GM12878 (cell line): ENCODE measurements at regions not wholly inside any gene's neighbourhood (a gene's known extent, or its start where the extent isn't known, plus 50 kb on each side); places are given as distances from the start of the nearest gene placed in this dataset.

Experiments used
- ATAC-seq: fragments of 200-7000 bp; cut with Tn5 transposase; 3 replicates; pipeline ENCODE4 v1.9.1; 2020; ENCODE audit warnings: mild to moderate bottlenecking, moderate library complexity
- BruUV-seq: library from RNA; stranded (reverse); fragments of 400-500 nt; replicated peaks from 2 replicates; lab custom pipeline; 2021; lab: Mats Ljungman, UMichigan
- CTCF ChIA-PET: fragments of 300-600 bp; sonication (Branson Sonifier 250); formaldehyde crosslinking; extraction: SDS; loops from one replicate; lab custom pipeline; 2021; ENCODE audit warnings: inconsistent platforms; lab: Yijun Ruan, JAX
- POLR2A ChIA-PET: fragments of 350-600 bp; formaldehyde crosslinking; extraction: SDS; loops from one replicate; lab custom pipeline; 2021; ENCODE audit warnings: inconsistent platforms; lab: Charles Lee
- RAD21 ChIA-PET: fragments of 300-600 bp; sonication (Branson Sonifier 250); formaldehyde crosslinking; loops from one replicate; lab custom pipeline; 2023; ENCODE audit warnings: antibody characterized with exemption; ENCODE audit not compliant: unreplicated experiment; lab: Charles Lee
- SMC1A ChIA-PET: fragments of 300-600 bp; sonication (Branson Sonifier 250); formaldehyde crosslinking; loops from one replicate; lab custom pipeline; 2023; ENCODE audit not compliant: unreplicated experiment, uncharacterized antibody; lab: Charles Lee
- DNase-seq: peaks from one replicate; pipeline ENCODE4 v3.0.0-alpha.2; 2011; ENCODE audit warnings: low read depth, low spot score
- FAIRE-seq: peaks from 3 replicates; lab custom pipeline; 2011; peaks lifted over from hg19 to GRCh38; lab: Jason Lieb, UNC
- H2AFZ ChIP-seq: 2 replicates; pipeline ENCODE4 v1.6.0; 2011; ENCODE audit warnings: low read depth, low read length, control low read depth; ENCODE audit not compliant: control insufficient read depth
- H3K27ac ChIP-seq: 2 replicates; pipeline ENCODE4 v1.5.1; 2011; ENCODE audit warnings: control low read depth; ENCODE audit not compliant: control insufficient read depth, insufficient read depth
- H3K27me3 ChIP-seq, 2 experiments: replicated peaks in 1 of 2; 2 replicates each; pipeline versions ENCODE4 v1.6.0 to v1.6.1; 2011; ENCODE audit warnings: low read length in 1 of 2; ENCODE audit not compliant: control insufficient read depth in 2 of 2, insufficient read depth in 2 of 2
- H3K36me3 ChIP-seq, 2 experiments: 2 replicates each; pipeline ENCODE4 v1.5.1; 2011; ENCODE audit warnings: low read length in 1 of 2; ENCODE audit not compliant: control insufficient read depth in 2 of 2, insufficient read depth in 2 of 2
- H3K4me1 ChIP-seq: 2 replicates; pipeline ENCODE4 v1.6.1; 2011; ENCODE audit warnings: mild to moderate bottlenecking, low read length, moderate library complexity, mixed read lengths; ENCODE audit not compliant: control insufficient read depth, insufficient read depth
- H3K4me2 ChIP-seq: 2 replicates; pipeline ENCODE4 v1.6.0; 2011; ENCODE audit warnings: control low read depth; ENCODE audit not compliant: control insufficient read depth, insufficient read depth
- H3K4me3 ChIP-seq: fragments of 200-600 bp; sonication (generic); 2 replicates; pipeline ENCODE4 v1.5.1; 2016
- H3K79me2 ChIP-seq: 2 replicates; pipeline ENCODE4 v1.6.0; 2011; ENCODE audit warnings: low read length; ENCODE audit not compliant: control insufficient read depth, insufficient read depth
- H3K9ac ChIP-seq: 2 replicates; pipeline ENCODE4 v1.8.0; 2011; ENCODE audit warnings: low read length, control low read depth, mixed read lengths; ENCODE audit not compliant: control insufficient read depth, insufficient read depth
- H3K9me3 ChIP-seq: replicated peaks from 3 replicates; pipeline ENCODE4 v1.5.1; 2011; ENCODE audit warnings: mild to moderate bottlenecking, low read length; ENCODE audit not compliant: control insufficient read depth, insufficient read depth
- H4K20me1 ChIP-seq: 2 replicates; pipeline ENCODE4 v1.6.0; 2011; ENCODE audit not compliant: control insufficient read depth, insufficient read depth
- BCL11A ChIP-seq: IDR thresholded peaks from 2 replicates; pipeline ENCODE4 v1.6.1; 2011; ENCODE audit warnings: low read depth, low read length
- BCL3 ChIP-seq: IDR thresholded peaks from 2 replicates; pipeline ENCODE4 v1.6.1; 2011; ENCODE audit warnings: borderline replicate concordance, low read depth, mild to moderate bottlenecking, moderate library complexity, low read length; ENCODE audit not compliant: insufficient read depth, poor library complexity, severe bottlenecking
- BHLHE40 ChIP-seq, 2 experiments: fragments of 450-650 bp in 1 of 2; IDR thresholded peaks; 2 replicates each; pipeline ENCODE4 v1.6.1; 2011 to 2017; ENCODE audit warnings: low read depth in 2 of 2, borderline replicate concordance in 1 of 2, improper control_type of control experiment in 1 of 2, low read length in 1 of 2, mild to moderate bottlenecking in 1 of 2
- EZH2 ChIP-seq: IDR thresholded peaks from 2 replicates; pipeline ENCODE4 v1.6.1; 2012; ENCODE audit warnings: low read depth, mild to moderate bottlenecking, control low read depth, inconsistent platforms, low read length, borderline replicate concordance; ENCODE audit not compliant: control insufficient read depth
- KAT2A ChIP-seq: conservative IDR thresholded peaks from 2 replicates; pipeline ENCODE4 v1.6.1; 2011; ENCODE audit warnings: low read depth, low read length; ENCODE audit not compliant: control insufficient read depth
- LARP7 ChIP-seq: fragments of 450-650 bp; IDR thresholded peaks from 2 replicates; pipeline ENCODE4 v1.6.1; 2017; ENCODE audit warnings: mild to moderate bottlenecking
- MEF2A ChIP-seq: IDR thresholded peaks from 2 replicates; pipeline ENCODE4 v1.6.1; 2011; ENCODE audit warnings: low read depth, mild to moderate bottlenecking, low read length, moderate library complexity; ENCODE audit not compliant: insufficient read depth
- NR2C1 ChIP-seq: fragments of 450-650 bp; IDR thresholded peaks from 2 replicates; pipeline ENCODE4 v1.6.1; 2017; ENCODE audit warnings: antibody characterized with exemption, mild to moderate bottlenecking, moderate library complexity
- POLR2AphosphoS2 ChIP-seq: IDR thresholded peaks from 2 replicates; pipeline ENCODE4 v1.6.1; 2011; ENCODE audit warnings: low read depth, mild to moderate bottlenecking, low read length, improper control_type of control experiment, moderate library complexity
- SIN3A ChIP-seq: IDR thresholded peaks from 2 replicates; pipeline ENCODE4 v1.6.1; 2012; ENCODE audit warnings: low read depth, low read length, improper control_type of control experiment
- SKIL ChIP-seq: fragments of 450-650 bp; IDR thresholded peaks from 2 replicates; pipeline ENCODE4 v1.6.1; 2017; ENCODE audit warnings: mild to moderate bottlenecking, low read depth, inconsistent platforms; ENCODE audit not compliant: poor library complexity, severe bottlenecking
- SREBF2 ChIP-seq: IDR thresholded peaks from 2 replicates; pipeline ENCODE4 v1.6.1; 2012; ENCODE audit warnings: mild to moderate bottlenecking, low read length
- STAT1 ChIP-seq: fragments of 450-650 bp; conservative IDR thresholded peaks from 2 replicates; pipeline ENCODE4 v1.6.1; 2014; ENCODE audit warnings: antibody characterized with exemption, mild to moderate bottlenecking
- STAT3 ChIP-seq: IDR thresholded peaks from 2 replicates; pipeline ENCODE4 v1.6.1; 2011; ENCODE audit warnings: low read depth, low read length, improper control_type of control experiment
- ZNF622 ChIP-seq: fragments of 450-650 bp; IDR thresholded peaks from 2 replicates; pipeline ENCODE4 v1.6.1; 2017; ENCODE audit warnings: mild to moderate bottlenecking, inconsistent platforms
- WGBS: methylation state at CpG from one replicate; pipeline ENCODE4 v1.1.6; 2016; ENCODE audit warnings: low lambda C conversion rate; ENCODE audit not compliant: insufficient replicate concordance, insufficient coverage; ENCODE audit errors: missing lambda C conversion rate; 5-methylcytosine and 5-hydroxymethylcytosine counted together
- in situ Hi-C: fragments of 300-500 bp; cut with MboI; formaldehyde crosslinking; loops from 9 replicates; pipeline ENCODE4 v1.14.3; 2018; ENCODE audit warnings: mixed read lengths
- intact Hi-C: fragments of 100-400 bp; cut with micrococcal nuclease; formaldehyde crosslinking; loops from one replicate; pipeline ENCODE4 v1.14.2; 2022; ENCODE audit not compliant: unreplicated experiment
- TF ChIP-seq, protein P1 (sequence below): IDR thresholded peaks from 2 replicates; pipeline ENCODE4 v1.6.1; 2012; ENCODE audit warnings: mild to moderate bottlenecking, low read depth, low read length

DNA sequence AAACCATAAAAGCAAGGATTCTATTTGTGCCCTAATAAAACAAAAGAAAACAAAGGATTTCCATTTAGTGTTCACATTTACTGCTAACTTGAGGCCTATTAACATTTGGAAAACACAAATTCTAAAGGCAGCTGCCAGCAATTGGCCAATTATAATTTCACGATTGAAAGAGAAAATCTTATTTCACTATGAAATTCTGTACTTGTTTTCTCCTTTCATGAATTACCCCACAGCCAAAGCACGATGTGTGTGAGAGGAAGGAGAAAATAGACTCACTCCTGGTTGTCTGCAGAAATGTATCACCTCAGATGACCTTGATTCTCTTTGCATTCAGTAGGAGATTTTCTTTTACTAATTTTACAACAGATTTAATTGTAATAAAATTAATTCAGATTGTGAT lies 242.8 kb upstream of the GBE1 start:
- intact Hi-C loops (no loop called here), in situ Hi-C loops (no loop called here)
- SMC1A ChIA-PET: interaction anchor here (0.7 kb wide), 1 partner anchor 82 kb away, joined by 3 read pairs; no protein-coding TSS in a partner anchor
- RAD21 ChIA-PET: no interaction called here
- H2AFZ ChIP-seq: no peak overlapping the region
- no peak for DNase-seq
- POLR2A ChIA-PET: no interaction called here
- H3K4me2 ChIP-seq: no peak overlapping the region
- H3K4me3 ChIP-seq: no peak overlapping the region
- H4K20me1 ChIP-seq: no peaks in the 10 kb centered on the region
- H3K79me2 ChIP-seq: no peaks in the 10 kb centered on the region
- WGBS: 32% methylated on average over 2 of the region's 2 CpGs
- ATAC-seq: no peak
- no peak overlapping the region for H3K9ac ChIP-seq
- no TSS peak for BruUV-seq
- H3K27me3 ChIP-seq: no peaks in the 10 kb centered on the region
- H3K27ac ChIP-seq: no peak overlapping the region
- H3K36me3 ChIP-seq: no peaks in the 10 kb centered on the region
- CTCF ChIA-PET: no interaction called here
- no peaks in the 10 kb centered on the region; the same call in 2 of the 3 replicates for H3K9me3 ChIP-seq
- FAIRE-seq: no peak
- no peaks in the 10 kb centered on the region for H3K4me1 ChIP-seq
- TF ChIP-seq SKIL (no peak), POLR2AphosphoS2 (no peak), MEF2A (no peak), EZH2 (no peak), STAT3 (no peak), BHLHE40 (IDR thresholded peaks at IDR 0.05; ENCODE audit: borderline replicate concordance in 1 of 2, low read depth in 2 of 2, low read length in 1 of 2) (no peak), BCL11A (no peak), SREBF2 (no peak), ZNF622 (no peak), STAT1 (no peak), NR2C1 (no peak), SIN3A (no peak), KAT2A (no peak), BCL3 (no peak), LARP7 (no peak)
- TF ChIP-seq, protein P1, sequence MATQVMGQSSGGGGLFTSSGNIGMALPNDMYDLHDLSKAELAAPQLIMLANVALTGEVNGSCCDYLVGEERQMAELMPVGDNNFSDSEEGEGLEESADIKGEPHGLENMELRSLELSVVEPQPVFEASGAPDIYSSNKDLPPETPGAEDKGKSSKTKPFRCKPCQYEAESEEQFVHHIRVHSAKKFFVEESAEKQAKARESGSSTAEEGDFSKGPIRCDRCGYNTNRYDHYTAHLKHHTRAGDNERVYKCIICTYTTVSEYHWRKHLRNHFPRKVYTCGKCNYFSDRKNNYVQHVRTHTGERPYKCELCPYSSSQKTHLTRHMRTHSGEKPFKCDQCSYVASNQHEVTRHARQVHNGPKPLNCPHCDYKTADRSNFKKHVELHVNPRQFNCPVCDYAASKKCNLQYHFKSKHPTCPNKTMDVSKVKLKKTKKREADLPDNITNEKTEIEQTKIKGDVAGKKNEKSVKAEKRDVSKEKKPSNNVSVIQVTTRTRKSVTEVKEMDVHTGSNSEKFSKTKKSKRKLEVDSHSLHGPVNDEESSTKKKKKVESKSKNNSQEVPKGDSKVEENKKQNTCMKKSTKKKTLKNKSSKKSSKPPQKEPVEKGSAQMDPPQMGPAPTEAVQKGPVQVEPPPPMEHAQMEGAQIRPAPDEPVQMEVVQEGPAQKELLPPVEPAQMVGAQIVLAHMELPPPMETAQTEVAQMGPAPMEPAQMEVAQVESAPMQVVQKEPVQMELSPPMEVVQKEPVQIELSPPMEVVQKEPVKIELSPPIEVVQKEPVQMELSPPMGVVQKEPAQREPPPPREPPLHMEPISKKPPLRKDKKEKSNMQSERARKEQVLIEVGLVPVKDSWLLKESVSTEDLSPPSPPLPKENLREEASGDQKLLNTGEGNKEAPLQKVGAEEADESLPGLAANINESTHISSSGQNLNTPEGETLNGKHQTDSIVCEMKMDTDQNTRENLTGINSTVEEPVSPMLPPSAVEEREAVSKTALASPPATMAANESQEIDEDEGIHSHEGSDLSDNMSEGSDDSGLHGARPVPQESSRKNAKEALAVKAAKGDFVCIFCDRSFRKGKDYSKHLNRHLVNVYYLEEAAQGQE: no peak
